GM18508 (cell line): ENCODE measurements at regions not wholly inside any gene's neighbourhood (a gene's known extent, or its start where the extent isn't known, plus 50 kb on each side); places are given as distances from the start of the nearest gene placed in this dataset.
A peak's percentile ranks its signal among the peaks of the same experiment; 100 is the strongest.

Experiments used
- ATAC-seq: cut with Tn5 transposase; IDR thresholded peaks from one replicate; pipeline ENCODE4 v1.9.1; 2021; ENCODE audit warnings: moderate number of reproducible peaks; ENCODE audit not compliant: insufficient read depth, unreplicated experiment

- ATAC-seq, result no peak
These were observed 55.7 kb downstream of the CXCR4 start for GRCh38 chr2:136062066-136062837.

- ATAC-seq, result no peak
These were observed 57.5 kb downstream of the CXCR4 start for GRCh38 chr2:136060416-136060815.

GRCh38 chr2:136059036-136059472 lies 58.9 kb downstream of the CXCR4 start:
- peak; percentile 48 for ATAC-seq

- ATAC-seq, result no peak
These were observed 59.7 kb downstream of the CXCR4 start for GRCh38 chr2:136058262-136058661.

- ATAC-seq, result no peak
These were observed 60.2 kb downstream of the CXCR4 start for GRCh38 chr2:136057802-136058140.

- ATAC-seq, result peak; percentile 26
These were observed 60.7 kb downstream of the CXCR4 start for GRCh38 chr2:136057023-136057801.

- peak; percentile 25 for ATAC-seq
These were observed 61.8 kb downstream of the CXCR4 start for GRCh38 chr2:136055929-136056688.

- no peak for ATAC-seq
These were observed 63.1 kb downstream of the CXCR4 start for GRCh38 chr2:136054856-136055255.

GRCh38 chr2:136052369-136053362 lies 65.3 kb downstream of the CXCR4 start:
- ATAC-seq, result peak; percentile 34

- no peak for ATAC-seq
These were observed 66.3 kb upstream of the DARS1 start for GRCh38 chr2:136051725-136052048.

- peak; percentile 36 for ATAC-seq
These were observed 65.7 kb upstream of the DARS1 start for GRCh38 chr2:136051001-136051724.

- ATAC-seq, result no peak
These were observed 64.8 kb upstream of the DARS1 start for GRCh38 chr2:136049991-136050920.

- no peak for ATAC-seq
These were observed 63.8 kb upstream of the DARS1 start for GRCh38 chr2:136049011-136049742.

- no peak for ATAC-seq
These were observed 60.6 kb upstream of the DARS1 start for GRCh38 chr2:136045835-136046570.

GRCh38 chr2:136045344-136045743 lies 59.9 kb upstream of the DARS1 start:
- ATAC-seq, result no peak
